ENCODE measurements at regions not wholly inside any gene's neighbourhood (a gene's known extent, or its start where the extent isn't known, plus 50 kb on each side); places are given as distances from the start of the nearest gene placed in this dataset.

DNA sequence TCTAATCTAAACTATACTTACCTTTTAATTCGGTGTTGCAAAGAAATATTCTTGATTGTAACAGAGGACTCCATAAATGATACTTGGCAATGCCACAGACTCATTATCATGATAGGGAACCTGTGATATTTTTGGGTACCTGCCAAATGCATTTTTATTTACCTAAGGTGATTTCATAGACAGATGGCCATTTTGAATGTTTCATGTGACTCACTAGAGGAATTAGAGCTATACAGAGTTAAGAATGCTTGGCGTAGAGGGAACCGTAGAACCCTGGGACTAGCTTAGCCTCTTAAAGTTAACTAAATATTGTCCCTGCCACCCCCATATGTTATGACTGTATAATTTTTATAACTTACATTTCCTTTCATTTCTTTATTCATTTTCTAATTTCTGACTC lies 136.1 kb downstream of the DISP1 start:
- Histone ChIP-seq H3K36me3 (ENCODE audit: control insufficient read depth in 2 of 2, insufficient read depth in 1 of 2, low read length in 2 of 2) (no peaks in the 10 kb centered on the region), H3K4me1 (ENCODE audit: control insufficient read depth, insufficient read depth, low read length) (no peaks in the 10 kb centered on the region), H3K27ac (ENCODE audit: extremely low read depth, low read depth, low read length) (no peak overlapping the region), H3K4me3 (ENCODE audit: low read depth, low read length) (no peak overlapping the region), H3K9me3 (ENCODE audit: control insufficient read depth, insufficient read depth, low read depth, low read length) (no peaks in the 10 kb centered on the region)
- CTCF ChIA-PET, result interaction anchor here (0.6 kb wide), 1 partner anchor 340 kb away, joined by 5 read pairs; no protein-coding TSS in a partner anchor
- POLR2A ChIA-PET, result no interaction called here
- TF ChIP-seq, protein P1, sequence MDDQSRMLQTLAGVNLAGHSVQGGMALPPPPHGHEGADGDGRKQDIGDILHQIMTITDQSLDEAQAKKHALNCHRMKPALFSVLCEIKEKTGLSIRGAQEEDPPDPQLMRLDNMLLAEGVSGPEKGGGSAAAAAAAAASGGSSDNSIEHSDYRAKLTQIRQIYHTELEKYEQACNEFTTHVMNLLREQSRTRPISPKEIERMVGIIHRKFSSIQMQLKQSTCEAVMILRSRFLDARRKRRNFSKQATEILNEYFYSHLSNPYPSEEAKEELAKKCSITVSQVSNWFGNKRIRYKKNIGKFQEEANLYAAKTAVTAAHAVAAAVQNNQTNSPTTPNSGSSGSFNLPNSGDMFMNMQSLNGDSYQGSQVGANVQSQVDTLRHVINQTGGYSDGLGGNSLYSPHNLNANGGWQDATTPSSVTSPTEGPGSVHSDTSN (CRISPR knock-in tag; IDR thresholded peaks at IDR 0.05), result no peak
- TF ChIP-seq GLIS2 (tag by site-specific recombination; IDR thresholded peaks at IDR 0.05) (no peak), ZNF529 (tag by site-specific recombination; IDR thresholded peaks at IDR 0.05; ENCODE audit: insufficient replicate concordance) (no peak), ZNF555 (tag by site-specific recombination; conservative IDR thresholded peaks at IDR 0.05) (no peak), ZBTB20 (tag by site-specific recombination; IDR thresholded peaks at IDR 0.05) (peak; percentile 71), YY2 (tag by site-specific recombination; IDR thresholded peaks at IDR 0.05) (0 out of 2 replicates have a peak, but pooled peaks have one; percentile 30), ZNF549 (tag by site-specific recombination; IDR thresholded peaks at IDR 0.05) (no peak), ZNF473 (tag by site-specific recombination; IDR thresholded peaks at IDR 0.05) (no peak), ZNF677 (tag by site-specific recombination; IDR thresholded peaks at IDR 0.05) (no peak), KLF9 (tag by site-specific recombination; IDR thresholded peaks at IDR 0.05; ENCODE audit: low read depth) (no peak), KLF10 (tag by site-specific recombination; IDR thresholded peaks at IDR 0.05) (no peak), ZNF354C (tag by site-specific recombination; IDR thresholded peaks at IDR 0.05; ENCODE audit: borderline replicate concordance, low read depth) (no peak), ZFHX2 (tag by site-specific recombination; conservative IDR thresholded peaks at IDR 0.05) (no peak), ZSCAN30 (tag by site-specific recombination; IDR thresholded peaks at IDR 0.05) (no peak), YY1 (tag by site-specific recombination; IDR thresholded peaks at IDR 0.05) (no peak), ZNF335 (tag by site-specific recombination; conservative IDR thresholded peaks at IDR 0.05) (0 out of 2 replicates have a peak, but pooled peaks have one; percentile 14), ZNF623 (tag by site-specific recombination; IDR thresholded peaks at IDR 0.05) (no peak), ZBTB21 (tag by site-specific recombination; IDR thresholded peaks at IDR 0.05) (no peak), ZNF37A (tag by site-specific recombination; IDR thresholded peaks at IDR 0.05) (no peak), ZNF175 (tag by site-specific recombination; IDR thresholded peaks at IDR 0.05) (no peak), ZNF184 (tag by site-specific recombination; IDR thresholded peaks at IDR 0.05) (0 out of 2 replicates have a peak, but pooled peaks have one; percentile 37), SALL2 (tag by site-specific recombination; IDR thresholded peaks at IDR 0.05; ENCODE audit: borderline replicate concordance) (no peak), ZNF843 (tag by site-specific recombination; IDR thresholded peaks at IDR 0.05) (peak; percentile 34; the same call in 1 of the 2 replicates), PRDM1 (tag by site-specific recombination; IDR thresholded peaks at IDR 0.05) (no peak)
- TF ChIP-seq, protein P2, sequence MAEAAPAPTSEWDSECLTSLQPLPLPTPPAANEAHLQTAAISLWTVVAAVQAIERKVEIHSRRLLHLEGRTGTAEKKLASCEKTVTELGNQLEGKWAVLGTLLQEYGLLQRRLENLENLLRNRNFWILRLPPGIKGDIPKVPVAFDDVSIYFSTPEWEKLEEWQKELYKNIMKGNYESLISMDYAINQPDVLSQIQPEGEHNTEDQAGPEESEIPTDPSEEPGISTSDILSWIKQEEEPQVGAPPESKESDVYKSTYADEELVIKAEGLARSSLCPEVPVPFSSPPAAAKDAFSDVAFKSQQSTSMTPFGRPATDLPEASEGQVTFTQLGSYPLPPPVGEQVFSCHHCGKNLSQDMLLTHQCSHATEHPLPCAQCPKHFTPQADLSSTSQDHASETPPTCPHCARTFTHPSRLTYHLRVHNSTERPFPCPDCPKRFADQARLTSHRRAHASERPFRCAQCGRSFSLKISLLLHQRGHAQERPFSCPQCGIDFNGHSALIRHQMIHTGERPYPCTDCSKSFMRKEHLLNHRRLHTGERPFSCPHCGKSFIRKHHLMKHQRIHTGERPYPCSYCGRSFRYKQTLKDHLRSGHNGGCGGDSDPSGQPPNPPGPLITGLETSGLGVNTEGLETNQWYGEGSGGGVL (tag by site-specific recombination; IDR thresholded peaks at IDR 0.05), result peak; percentile 36; the same call in 1 of the 2 replicates
- TF ChIP-seq, protein P3, sequence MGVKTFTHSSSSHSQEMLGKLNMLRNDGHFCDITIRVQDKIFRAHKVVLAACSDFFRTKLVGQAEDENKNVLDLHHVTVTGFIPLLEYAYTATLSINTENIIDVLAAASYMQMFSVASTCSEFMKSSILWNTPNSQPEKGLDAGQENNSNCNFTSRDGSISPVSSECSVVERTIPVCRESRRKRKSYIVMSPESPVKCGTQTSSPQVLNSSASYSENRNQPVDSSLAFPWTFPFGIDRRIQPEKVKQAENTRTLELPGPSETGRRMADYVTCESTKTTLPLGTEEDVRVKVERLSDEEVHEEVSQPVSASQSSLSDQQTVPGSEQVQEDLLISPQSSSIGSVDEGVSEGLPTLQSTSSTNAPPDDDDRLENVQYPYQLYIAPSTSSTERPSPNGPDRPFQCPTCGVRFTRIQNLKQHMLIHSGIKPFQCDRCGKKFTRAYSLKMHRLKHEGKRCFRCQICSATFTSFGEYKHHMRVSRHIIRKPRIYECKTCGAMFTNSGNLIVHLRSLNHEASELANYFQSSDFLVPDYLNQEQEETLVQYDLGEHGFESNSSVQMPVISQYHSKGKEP (tag by site-specific recombination; IDR thresholded peaks at IDR 0.05), result 0 out of 2 replicates have a peak, but pooled peaks have one; percentile 22
- TF ChIP-seq, protein P4, sequence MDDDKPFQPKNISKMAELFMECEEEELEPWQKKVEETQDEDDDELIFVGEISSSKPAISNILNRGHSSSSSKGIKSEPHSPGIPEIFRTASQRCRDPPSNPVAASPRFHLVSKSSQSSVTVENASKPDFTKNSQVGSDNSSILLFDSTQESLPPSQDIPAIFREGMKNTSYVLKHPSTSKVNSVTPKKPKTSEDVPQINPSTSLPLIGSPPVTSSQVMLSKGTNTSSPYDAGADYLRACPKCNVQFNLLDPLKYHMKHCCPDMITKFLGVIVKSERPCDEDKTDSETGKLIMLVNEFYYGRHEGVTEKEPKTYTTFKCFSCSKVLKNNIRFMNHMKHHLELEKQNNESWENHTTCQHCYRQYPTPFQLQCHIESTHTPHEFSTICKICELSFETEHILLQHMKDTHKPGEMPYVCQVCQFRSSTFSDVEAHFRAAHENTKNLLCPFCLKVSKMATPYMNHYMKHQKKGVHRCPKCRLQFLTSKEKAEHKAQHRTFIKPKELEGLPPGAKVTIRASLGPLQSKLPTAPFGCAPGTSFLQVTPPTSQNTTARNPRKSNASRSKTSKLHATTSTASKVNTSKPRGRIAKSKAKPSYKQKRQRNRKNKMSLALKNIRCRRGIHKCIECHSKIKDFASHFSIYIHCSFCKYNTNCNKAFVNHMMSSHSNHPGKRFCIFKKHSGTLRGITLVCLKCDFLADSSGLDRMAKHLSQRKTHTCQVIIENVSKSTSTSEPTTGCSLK (tag by site-specific recombination; IDR thresholded peaks at IDR 0.05), result no peak
- TF ChIP-seq, protein P5, sequence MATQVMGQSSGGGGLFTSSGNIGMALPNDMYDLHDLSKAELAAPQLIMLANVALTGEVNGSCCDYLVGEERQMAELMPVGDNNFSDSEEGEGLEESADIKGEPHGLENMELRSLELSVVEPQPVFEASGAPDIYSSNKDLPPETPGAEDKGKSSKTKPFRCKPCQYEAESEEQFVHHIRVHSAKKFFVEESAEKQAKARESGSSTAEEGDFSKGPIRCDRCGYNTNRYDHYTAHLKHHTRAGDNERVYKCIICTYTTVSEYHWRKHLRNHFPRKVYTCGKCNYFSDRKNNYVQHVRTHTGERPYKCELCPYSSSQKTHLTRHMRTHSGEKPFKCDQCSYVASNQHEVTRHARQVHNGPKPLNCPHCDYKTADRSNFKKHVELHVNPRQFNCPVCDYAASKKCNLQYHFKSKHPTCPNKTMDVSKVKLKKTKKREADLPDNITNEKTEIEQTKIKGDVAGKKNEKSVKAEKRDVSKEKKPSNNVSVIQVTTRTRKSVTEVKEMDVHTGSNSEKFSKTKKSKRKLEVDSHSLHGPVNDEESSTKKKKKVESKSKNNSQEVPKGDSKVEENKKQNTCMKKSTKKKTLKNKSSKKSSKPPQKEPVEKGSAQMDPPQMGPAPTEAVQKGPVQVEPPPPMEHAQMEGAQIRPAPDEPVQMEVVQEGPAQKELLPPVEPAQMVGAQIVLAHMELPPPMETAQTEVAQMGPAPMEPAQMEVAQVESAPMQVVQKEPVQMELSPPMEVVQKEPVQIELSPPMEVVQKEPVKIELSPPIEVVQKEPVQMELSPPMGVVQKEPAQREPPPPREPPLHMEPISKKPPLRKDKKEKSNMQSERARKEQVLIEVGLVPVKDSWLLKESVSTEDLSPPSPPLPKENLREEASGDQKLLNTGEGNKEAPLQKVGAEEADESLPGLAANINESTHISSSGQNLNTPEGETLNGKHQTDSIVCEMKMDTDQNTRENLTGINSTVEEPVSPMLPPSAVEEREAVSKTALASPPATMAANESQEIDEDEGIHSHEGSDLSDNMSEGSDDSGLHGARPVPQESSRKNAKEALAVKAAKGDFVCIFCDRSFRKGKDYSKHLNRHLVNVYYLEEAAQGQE (tag by site-specific recombination; IDR thresholded peaks at IDR 0.05), result no peak
- TF ChIP-seq, protein P6, sequence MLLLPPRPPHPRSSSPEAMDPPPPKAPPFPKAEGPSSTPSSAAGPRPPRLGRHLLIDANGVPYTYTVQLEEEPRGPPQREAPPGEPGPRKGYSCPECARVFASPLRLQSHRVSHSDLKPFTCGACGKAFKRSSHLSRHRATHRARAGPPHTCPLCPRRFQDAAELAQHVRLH (tag by site-specific recombination; IDR thresholded peaks at IDR 0.05), result no peak
